SU-DHL-6 (cell line): ENCODE measurements at regions not wholly inside any gene's neighbourhood (a gene's known extent, or its start where the extent isn't known, plus 50 kb on each side); places are given as distances from the start of the nearest gene placed in this dataset.

Experiments used
- H2AFZ ChIP-seq: fragments of 200-600 bp; sonication (generic); 2 replicates; pipeline ENCODE4 v1.6.1; 2014; ENCODE audit warnings: low read depth, mild to moderate bottlenecking, moderate library complexity, mixed read lengths, antibody characterized with exemption, low read length; ENCODE audit not compliant: severe bottlenecking
- H3F3A ChIP-seq: fragments of 200-600 bp; shearing (Covaris generic); 2 replicates; pipeline ENCODE4 v1.6.0; 2016; ENCODE audit warnings: antibody characterized with exemption, mild to moderate bottlenecking; ENCODE audit not compliant: insufficient read depth
- H3K27ac ChIP-seq: fragments of 200-600 bp; sonication (generic); 2 replicates; pipeline ENCODE4 v1.5.1; 2016; ENCODE audit warnings: low read depth, mild to moderate bottlenecking, low read length, moderate library complexity, mixed read lengths
- H3K27me3 ChIP-seq: fragments of 200-600 bp; sonication (generic), shearing (Covaris generic); 2 replicates; pipeline ENCODE4 v1.6.0; 2014; ENCODE audit warnings: mild to moderate bottlenecking, low read length
- H3K36me3 ChIP-seq: fragments of 200-600 bp; sonication (generic); 2 replicates; pipeline ENCODE4 v1.6.1; 2014; ENCODE audit warnings: mild to moderate bottlenecking, low read length, mixed read lengths
- H3K4me2 ChIP-seq: fragments of 300-600, 200-600 bp; shearing (Covaris generic), sonication (generic); 2 replicates; pipeline ENCODE4 v1.6.0; 2014; ENCODE audit warnings: low read length, low read depth, mild to moderate bottlenecking; ENCODE audit not compliant: poor library complexity, severe bottlenecking
- H3K4me3 ChIP-seq: fragments of 200-600 bp; sonication (generic); 2 replicates; pipeline ENCODE4 v1.5.1; 2014; ENCODE audit warnings: antibody characterized with exemption, low read length, mild to moderate bottlenecking, mixed read lengths; ENCODE audit not compliant: insufficient read depth, poor library complexity, severe bottlenecking
- H3K79me2 ChIP-seq: fragments of 200-600 bp; sonication (generic); 2 replicates; pipeline ENCODE4 v1.6.1; 2014; ENCODE audit warnings: mild to moderate bottlenecking, low read length, moderate library complexity; ENCODE audit not compliant: insufficient read depth
- H3K9ac ChIP-seq: fragments of 200-600 bp; sonication (generic); 2 replicates; pipeline ENCODE4 v1.7.0; 2014; ENCODE audit warnings: mild to moderate bottlenecking, low read length
- H3K9me2 ChIP-seq: fragments of 200-600 bp; sonication (generic); replicated peaks from 2 replicates; pipeline ENCODE4 v1.6.1; 2014; ENCODE audit warnings: low read length; ENCODE audit not compliant: insufficient read depth
- H3K9me3 ChIP-seq: fragments of 200-600 bp; sonication (generic); 2 replicates; pipeline ENCODE4 v1.6.1; 2014; ENCODE audit warnings: low read length, mixed read lengths; ENCODE audit not compliant: insufficient read depth
- H4K20me1 ChIP-seq: fragments of 200-600 bp; sonication (generic); 2 replicates; pipeline ENCODE4 v1.6.1; 2014; ENCODE audit warnings: low read depth, mild to moderate bottlenecking, antibody characterized with exemption, low read length, moderate library complexity, mixed read lengths
- CTCF ChIP-seq: fragments of 200-600 bp; sonication (generic); IDR thresholded peaks from one replicate; pipeline ENCODE4 v1.5.1; 2017; ENCODE audit warnings: antibody characterized with exemption, mild to moderate bottlenecking, low read length, moderate library complexity; ENCODE audit not compliant: insufficient read depth, poor library complexity, severe bottlenecking
- EZH2phosphoT487 ChIP-seq: fragments of 200-600 bp; sonication (generic), shearing (Covaris generic); conservative IDR thresholded peaks from 2 replicates; pipeline ENCODE4 v1.6.1; 2018; ENCODE audit warnings: mild to moderate bottlenecking, antibody characterized with exemption, low read length, moderate library complexity, mixed read lengths

DNA sequence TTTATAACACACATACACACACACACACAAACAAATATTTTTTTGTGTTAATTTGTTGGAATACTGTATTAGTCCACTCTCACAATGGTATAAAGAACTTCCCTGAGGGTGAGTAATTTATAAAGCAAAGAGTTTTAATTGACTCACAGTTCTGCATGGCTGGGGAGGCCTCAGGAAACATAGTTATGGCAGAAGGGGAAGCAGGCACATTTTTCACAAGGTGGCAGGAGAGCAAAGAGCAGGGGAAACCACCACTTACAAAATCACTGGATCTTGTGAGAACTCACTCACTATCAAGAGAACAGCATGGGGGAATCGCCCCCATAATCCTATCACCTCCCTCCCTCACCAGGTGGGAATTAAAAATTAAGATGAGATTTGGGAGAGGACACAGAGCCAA is 205.4 kb upstream of the PTPRD start:
- H3K27ac ChIP-seq: no peak overlapping the region

DNA sequence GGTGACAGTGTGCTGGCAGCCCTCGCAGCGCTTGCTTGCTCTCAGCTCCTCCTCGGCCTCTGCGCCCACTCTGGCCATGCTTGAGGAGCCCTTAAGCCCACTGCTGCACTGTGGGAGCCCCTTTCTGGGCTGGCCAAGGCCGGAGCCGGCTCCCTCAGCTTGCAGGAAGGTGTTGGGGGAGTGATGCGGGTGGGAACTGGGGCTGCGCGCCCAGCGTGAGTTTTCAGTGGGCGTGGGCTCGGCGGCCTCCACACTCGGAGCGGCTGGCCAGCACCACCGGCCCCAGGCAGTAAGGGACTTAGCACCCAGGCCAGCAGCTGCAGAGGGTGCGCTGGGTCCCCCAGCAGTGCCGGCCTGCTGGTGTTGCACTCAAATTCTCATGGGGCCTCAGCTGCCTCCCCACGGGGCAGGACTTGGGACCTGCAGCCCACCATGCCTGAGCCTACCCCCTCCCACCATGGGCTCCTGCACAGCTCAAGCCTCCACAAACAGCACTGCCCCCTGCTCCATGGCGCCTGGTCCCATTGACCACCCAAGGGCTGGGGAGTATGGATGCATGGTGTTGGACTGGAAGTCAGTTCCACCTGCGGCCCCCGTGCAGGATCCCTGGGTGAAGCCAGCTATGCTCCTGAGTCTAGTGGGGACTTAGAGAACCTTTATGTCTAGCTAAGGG is 223.1 kb upstream of the PTPRD start:
- no peak overlapping the region for H3K27ac ChIP-seq
- H3K4me2 ChIP-seq: no peak overlapping the region
- no peak for TF ChIP-seq CTCF
- TF ChIP-seq EZH2phosphoT487: no peak
- H3K4me3 ChIP-seq: no peak overlapping the region
- H3K79me2 ChIP-seq: no peaks in the 10 kb centered on the region
- no peaks in the 10 kb centered on the region for H3K36me3 ChIP-seq
- H4K20me1 ChIP-seq: no peaks in the 10 kb centered on the region
- no peaks in the 10 kb centered on the region for H3F3A ChIP-seq
- H3K9me2 ChIP-seq: no peaks in the 10 kb centered on the region
- no peak overlapping the region for H2AFZ ChIP-seq
- H3K27me3 ChIP-seq: no peaks in the 10 kb centered on the region
- no peak overlapping the region for H3K9ac ChIP-seq
- H3K9me3 ChIP-seq: no peaks in the 10 kb centered on the region

More for the DNA sequence above, 205.4 kb upstream of the PTPRD start:
- Histone ChIP-seq H2AFZ (no peak overlapping the region), H3K9ac (no peak overlapping the region), H3K4me2 (no peak overlapping the region), H3K4me3 (no peak overlapping the region), H3K27me3 (no peaks in the 10 kb centered on the region), H3K36me3 (no peaks in the 10 kb centered on the region), H3K79me2 (no peaks in the 10 kb centered on the region), H3K9me3 (no peaks in the 10 kb centered on the region), H4K20me1 (no peaks in the 10 kb centered on the region), H3F3A (no peaks in the 10 kb centered on the region), H3K9me2 (no peaks in the 10 kb centered on the region; the same call in 1 of the 2 replicates)
- no peak for TF ChIP-seq EZH2phosphoT487
- no peak for TF ChIP-seq CTCF

DNA sequence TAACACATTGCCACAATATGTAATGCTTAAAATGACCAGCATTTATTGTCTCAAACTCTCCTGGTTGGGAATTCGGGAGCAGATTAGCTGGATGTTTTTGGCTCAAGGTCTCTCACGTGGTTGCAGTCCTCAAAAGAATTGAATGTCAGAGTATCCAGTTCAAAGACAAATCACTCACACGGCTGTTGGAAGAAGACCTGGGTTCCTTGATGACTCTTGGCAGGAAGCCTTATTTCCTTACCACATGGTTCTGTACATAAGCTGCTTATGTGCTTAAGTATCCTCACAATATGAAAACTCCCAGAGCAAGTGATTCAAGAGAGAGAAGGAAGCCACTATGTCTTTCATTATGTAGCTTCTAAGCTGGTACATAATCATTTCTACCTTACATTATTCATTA is 230.3 kb upstream of the PTPRD start:
- Histone ChIP-seq H3K4me3 (no peak overlapping the region), H3K27me3 (no peaks in the 10 kb centered on the region), H3K36me3 (no peaks in the 10 kb centered on the region), H3K27ac (no peak overlapping the region), H3F3A (no peaks in the 10 kb centered on the region), H3K4me2 (no peak overlapping the region), H3K9ac (no peak overlapping the region), H3K9me2 (no peaks in the 10 kb centered on the region), H4K20me1 (no peaks in the 10 kb centered on the region), H3K9me3 (no peaks in the 10 kb centered on the region), H3K79me2 (no peaks in the 10 kb centered on the region), H2AFZ (no peak overlapping the region)
- TF ChIP-seq EZH2phosphoT487: no peak
- no peak for TF ChIP-seq CTCF
